ENCODE measurements at regions not wholly inside any gene's neighbourhood (a gene's known extent, or its start where the extent isn't known, plus 50 kb on each side); places are given as distances from the start of the nearest gene placed in this dataset.

DNA sequence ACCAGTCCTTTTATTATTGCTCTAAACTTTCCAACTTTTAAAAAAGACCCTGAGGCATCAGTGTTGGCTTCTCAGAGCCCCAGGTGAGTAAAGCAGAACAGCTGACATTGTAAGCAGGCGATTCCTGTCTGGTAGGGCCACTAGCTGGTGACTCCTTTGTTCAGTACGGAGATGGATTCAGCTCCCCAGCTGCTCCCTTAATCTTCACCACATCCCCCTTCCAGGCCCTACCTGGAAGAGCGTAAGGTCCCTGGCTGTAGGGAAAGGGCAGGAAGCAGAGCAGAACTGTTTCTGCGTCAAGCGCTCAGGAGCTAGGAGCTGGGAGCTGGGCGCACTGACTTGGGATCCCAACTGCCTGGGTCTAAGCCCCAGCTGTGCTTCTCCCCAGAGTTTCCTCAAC is 203.7 kb upstream of the TAS2R1 start:
- TF ChIP-seq EZH2 (IDR thresholded peaks at IDR 0.05; ENCODE audit: low read length): no peak
- TF ChIP-seq, protein P1, sequence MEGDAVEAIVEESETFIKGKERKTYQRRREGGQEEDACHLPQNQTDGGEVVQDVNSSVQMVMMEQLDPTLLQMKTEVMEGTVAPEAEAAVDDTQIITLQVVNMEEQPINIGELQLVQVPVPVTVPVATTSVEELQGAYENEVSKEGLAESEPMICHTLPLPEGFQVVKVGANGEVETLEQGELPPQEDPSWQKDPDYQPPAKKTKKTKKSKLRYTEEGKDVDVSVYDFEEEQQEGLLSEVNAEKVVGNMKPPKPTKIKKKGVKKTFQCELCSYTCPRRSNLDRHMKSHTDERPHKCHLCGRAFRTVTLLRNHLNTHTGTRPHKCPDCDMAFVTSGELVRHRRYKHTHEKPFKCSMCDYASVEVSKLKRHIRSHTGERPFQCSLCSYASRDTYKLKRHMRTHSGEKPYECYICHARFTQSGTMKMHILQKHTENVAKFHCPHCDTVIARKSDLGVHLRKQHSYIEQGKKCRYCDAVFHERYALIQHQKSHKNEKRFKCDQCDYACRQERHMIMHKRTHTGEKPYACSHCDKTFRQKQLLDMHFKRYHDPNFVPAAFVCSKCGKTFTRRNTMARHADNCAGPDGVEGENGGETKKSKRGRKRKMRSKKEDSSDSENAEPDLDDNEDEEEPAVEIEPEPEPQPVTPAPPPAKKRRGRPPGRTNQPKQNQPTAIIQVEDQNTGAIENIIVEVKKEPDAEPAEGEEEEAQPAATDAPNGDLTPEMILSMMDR (optimal IDR thresholded peaks at IDR 0.05 in 1 of 3, IDR thresholded peaks at IDR 0.05 in 1 of 3, conservative IDR thresholded peaks at IDR 0.05 in 1 of 3; ENCODE audit: extremely low read depth in 1 of 3, insufficient read depth in 2 of 3, low read length in 3 of 3): no peak
